ENCODE measurements at regions not wholly inside any gene's neighbourhood (a gene's known extent, or its start where the extent isn't known, plus 50 kb on each side); places are given as distances from the start of the nearest gene placed in this dataset.

GRCh38 chr9:29796291-29796952 lies 2223.1 kb upstream of the C9orf72 start:
- DNase-seq (ENCODE audit: low spot score in 2 of 2) (no peak), FAIRE-seq (no peak)

DNA sequence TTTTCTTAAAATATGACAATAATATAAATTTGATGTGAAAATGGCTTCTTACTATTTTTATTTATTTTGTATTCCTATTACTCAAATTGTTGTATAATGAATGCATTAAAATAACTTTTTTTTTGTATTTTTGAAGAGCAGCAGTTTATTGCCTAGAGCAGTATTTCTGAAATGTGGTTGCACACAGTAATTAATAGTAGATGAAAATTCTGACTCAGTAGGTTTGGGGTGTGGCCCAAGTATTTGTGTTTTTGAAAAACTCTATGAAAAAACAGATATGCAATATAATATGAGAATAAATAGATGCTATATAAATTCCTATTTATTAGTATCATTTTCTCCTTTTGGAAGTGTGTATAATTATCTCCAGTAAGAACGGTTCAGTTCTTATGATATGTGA lies 2225.3 kb upstream of the C9orf72 start:
- FAIRE-seq (peak; percentile 40), DNase-seq (ENCODE audit: low spot score in 2 of 2) (no peak)

GRCh38 chr9:29799227-29799626 lies 2225.9 kb upstream of the C9orf72 start:
- DNase-seq (ENCODE audit: low spot score in 2 of 2) (no peak), FAIRE-seq (no peak)

DNA sequence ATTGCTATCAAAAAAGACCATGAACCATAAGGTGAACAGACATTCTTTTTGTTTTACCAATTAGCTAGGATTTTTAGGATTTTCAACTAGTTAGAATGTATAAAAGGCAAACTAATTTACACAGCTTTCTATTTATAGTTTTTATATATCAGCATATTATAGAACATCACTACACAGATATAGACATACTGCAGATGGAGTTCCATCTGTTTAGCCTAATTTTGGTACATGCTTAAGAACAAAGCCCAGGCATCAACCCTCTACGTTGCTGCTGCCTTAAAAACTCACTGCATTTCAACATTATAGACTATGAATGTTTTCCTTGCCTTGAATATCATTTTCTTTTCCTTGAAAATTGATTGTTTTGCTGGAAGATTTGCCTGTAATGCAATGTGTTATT lies 2227.5 kb upstream of the C9orf72 start:
- FAIRE-seq, result no peak
- DNase-seq (ENCODE audit: low spot score in 2 of 2), result no peak

GRCh38 chr9:29802454-29802853 lies 2229.2 kb upstream of the C9orf72 start:
- FAIRE-seq (no peak), DNase-seq (ENCODE audit: low spot score in 2 of 2) (no peak)

DNA sequence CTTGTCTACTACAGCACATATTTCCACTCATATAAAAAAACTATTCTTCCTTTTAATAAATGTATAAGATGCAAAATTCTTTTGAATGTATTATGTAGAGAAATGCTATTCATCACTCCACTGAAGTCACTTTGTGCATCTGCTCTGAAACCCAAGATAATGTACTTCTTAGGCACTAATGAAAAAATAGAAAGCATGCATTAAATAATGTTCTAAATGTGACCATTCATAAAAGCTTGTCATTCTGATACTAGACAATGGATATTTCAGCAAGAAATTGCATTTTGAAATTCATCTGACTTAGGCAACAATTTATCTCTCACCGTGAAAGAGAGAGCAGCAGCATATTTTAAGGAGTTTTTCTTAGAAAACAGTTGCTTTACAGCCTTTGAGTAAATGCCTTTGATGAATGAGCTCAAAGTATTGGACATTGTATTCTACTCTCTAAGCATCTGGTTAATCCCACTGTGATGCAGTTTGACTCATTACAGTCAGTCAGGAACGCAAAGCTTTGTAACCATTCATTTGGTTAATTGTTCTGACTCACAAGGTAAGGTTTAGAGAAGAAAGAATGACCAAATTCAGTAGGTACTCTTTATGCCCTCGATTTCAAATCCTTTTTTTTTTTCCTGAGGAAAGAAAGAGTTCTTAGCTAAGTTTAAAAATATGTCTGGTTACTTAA lies 2233.8 kb upstream of the C9orf72 start:
- no peak for FAIRE-seq
- DNase-seq (ENCODE audit: low spot score in 2 of 2), result no peak

DNA sequence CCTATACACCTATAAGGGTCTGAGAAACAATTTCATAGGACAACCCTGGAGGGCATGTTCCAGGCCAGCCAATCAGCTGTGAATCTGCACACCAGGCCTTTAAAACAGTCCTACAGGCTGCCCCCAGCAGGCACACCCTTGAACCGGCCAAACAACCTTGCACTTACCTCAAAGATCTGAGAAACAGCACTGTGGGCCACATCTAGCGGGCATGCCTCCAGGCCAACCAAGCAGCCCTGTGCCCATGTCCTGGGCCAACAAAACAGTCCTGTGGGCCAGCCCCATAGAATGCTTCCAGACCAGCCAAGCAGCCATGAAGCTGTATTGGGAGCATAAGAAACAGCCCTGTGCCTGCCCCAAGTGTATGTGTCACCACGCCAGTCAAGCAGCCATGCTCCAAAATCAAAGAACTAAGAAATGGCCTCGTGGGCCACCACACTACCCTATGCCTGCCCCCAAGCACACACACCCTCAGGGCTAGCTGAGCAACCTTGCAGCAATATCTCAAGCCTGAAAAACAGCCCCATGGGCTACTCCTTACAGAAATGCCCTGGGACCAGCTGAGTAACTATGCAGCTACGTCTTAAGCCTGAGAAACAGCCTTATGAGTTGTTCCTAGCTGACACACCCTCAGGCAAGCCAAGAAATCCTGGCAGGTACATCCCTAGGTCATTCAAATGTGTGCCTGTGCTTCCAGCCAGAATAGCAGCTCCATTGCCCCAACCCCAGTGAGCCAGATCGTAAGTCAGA lies 2243.8 kb upstream of the C9orf72 start:
- FAIRE-seq (no peak), DNase-seq (ENCODE audit: low spot score in 2 of 2) (no peak)

DNA sequence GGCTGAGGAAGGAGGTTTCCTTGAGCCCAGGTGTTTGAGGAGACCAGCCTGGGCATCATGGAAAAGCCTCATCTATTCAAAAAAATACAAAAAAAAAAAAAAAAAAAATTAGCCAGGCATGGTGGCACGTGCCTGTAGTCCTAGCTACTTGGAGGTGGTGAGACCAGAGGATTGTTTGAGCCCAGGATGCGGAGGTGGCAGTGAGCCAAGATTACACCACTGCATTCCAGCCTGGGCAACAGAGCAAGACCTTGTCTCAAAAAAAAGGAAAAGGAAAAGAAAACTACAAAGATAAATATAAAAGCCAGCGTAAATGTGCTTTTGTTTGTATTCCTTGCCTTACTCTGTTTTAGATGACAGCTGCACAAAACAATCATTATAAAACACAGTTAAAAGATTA lies 2249.2 kb upstream of the C9orf72 start:
- FAIRE-seq (no peak), DNase-seq (ENCODE audit: low spot score in 2 of 2) (no peak)

GRCh38 chr9:29826421-29826820 lies 2253.1 kb upstream of the C9orf72 start:
- DNase-seq (ENCODE audit: low spot score in 2 of 2) (no peak), FAIRE-seq (no peak)

DNA sequence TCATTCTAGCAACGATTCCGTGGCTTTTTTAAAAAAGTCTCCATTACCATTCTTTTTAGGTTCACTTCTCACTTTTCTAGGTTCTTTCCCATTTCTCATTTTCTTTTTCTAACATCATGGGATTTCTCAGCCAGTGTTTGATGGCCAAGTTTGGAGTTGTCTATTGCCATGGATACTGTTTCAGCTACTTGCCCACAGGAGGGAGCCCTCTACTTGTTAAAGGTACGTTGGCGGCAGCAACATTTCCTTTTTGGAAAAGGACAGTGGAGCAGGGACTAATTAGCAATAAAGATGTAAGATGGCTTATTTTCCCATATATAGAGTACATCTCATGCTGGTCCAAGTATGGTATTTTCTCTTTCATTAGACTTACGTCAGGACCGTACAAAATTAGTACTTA lies 2257.5 kb upstream of the C9orf72 start:
- DNase-seq (ENCODE audit: low spot score in 2 of 2), result no peak
- FAIRE-seq, result no peak

- FAIRE-seq, result no peak
- DNase-seq (ENCODE audit: low spot score in 2 of 2), result no peak
These were observed 2265.3 kb upstream of the C9orf72 start for GRCh38 chr9:29838491-29839020.

DNA sequence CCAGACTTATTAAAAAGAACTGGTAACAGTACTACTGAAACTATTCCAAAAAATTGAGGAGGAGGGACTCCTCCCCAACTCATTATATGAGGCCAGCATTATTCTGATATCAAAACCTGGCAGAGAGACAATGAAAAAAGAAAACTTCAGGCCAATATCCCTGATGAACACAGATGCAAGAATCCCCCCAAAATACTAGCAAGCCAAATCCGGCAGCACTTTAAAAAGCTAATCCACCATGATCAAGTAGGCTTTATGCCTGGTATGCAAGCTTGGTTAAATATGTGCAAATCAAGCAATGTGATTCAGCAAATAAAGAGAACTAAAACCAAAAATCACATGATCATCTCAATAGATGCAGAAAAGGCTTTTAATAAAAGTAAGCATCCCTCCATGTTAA lies 2271.0 kb upstream of the C9orf72 start:
- DNase-seq (ENCODE audit: low spot score in 2 of 2) (no peak), FAIRE-seq (no peak)

DNA sequence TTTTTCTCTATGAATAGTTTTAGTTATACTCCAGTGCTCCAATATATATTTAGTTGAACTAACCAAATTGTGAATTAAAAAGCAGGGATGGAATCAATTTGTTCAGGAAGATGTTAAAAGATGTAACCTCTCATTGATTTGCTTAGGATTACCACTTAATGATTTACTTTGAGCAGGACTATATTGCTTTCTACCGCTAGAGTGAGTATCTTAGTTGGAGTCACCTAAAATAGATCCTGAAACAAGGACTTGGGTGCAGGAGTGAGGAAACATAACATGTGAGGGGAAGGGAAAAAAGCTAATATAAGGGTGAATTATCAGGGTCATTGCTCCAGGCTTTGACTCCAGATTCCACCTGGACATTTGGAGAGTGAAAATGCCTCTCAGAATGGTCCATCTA lies 2277.4 kb upstream of the C9orf72 start:
- FAIRE-seq (no peak), DNase-seq (ENCODE audit: low spot score in 2 of 2) (no peak)

DNA sequence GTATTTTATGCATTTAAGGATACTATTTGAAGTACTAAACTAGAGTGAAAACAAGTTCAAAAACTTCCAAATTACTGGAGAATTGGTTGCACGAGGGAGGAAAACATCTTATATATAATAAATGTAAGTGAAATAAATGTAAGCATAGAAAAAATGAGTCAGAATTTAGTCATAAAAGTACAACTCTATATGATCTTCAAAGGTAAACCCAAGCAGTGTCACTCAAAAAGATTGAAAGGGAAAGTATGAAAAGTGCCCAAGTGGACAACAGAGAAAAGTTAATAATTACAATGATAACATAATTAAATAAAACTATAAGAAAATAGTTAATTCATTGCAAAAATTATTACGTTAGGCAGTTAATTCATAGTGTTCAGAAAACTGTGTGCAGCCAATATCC lies 2288.5 kb upstream of the C9orf72 start:
- DNase-seq (ENCODE audit: low spot score in 2 of 2) (no peak), FAIRE-seq (no peak)

DNA sequence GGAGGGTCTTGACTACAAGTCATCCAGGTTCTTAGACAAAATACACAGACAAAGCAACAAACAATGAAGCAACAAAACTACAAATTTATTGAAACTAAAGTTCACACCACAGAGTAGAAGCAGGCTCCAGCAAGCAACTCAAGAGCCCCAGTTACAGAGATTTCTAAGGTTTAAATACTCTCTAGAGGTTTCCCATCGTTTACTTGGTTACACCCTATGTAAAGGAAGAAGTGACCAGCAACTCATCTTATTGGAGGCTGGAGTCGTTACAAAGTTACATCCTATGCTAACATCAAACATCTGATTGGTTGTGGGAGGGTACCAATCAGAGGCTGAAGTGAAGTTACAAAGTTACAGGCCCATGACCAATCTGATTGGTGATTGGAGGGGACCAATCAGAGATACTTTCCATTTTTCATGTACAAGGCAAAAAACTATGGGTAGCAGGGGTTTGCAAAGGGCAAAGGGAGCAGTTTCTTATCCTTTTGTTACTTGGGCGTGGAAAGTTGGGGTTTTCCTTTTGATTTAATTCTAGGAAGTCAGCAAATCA lies 2292.6 kb upstream of the C9orf72 start:
- FAIRE-seq (no peak), DNase-seq (ENCODE audit: low spot score in 2 of 2) (no peak)

DNA sequence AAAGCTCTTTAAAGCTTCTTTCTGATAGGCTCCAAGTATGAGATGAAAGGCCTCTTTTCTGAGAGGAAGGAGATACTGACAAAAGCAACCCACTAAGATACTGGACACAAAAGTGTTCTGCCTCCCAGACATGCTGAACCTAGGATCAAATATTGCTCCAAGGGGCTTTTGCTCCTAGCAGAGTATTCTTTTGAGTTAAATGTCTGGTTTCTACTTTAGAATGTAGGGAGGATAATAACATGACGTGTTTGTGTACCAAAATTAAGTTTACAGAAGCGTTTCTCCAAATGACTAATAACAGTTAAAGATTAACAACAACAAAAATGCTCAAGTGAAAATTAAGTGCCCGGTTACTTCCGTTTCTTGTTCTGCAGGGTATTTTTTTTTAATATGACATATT lies 2293.3 kb upstream of the C9orf72 start:
- DNase-seq (ENCODE audit: low spot score in 2 of 2), result no peak
- FAIRE-seq, result no peak

DNA sequence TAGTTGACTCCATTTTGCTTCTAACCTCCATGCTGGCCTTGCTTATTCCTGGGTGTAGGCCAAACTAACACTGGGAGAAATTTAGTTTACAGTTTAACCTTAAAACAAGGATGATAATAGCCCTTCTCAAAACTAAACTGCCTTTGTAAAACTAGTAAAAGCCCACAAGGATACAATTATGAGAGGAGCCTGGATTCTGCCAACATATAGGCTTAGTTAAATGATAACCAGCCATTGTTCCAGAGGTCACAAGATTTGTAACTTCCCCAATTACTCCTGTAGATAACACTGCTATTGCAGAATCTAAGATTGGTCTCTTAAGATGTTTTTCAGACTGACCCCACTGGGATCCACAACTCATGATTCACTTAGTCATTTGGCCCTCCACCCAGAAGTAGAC lies 2300.3 kb upstream of the C9orf72 start:
- no peak for DNase-seq (ENCODE audit: low spot score in 2 of 2)
- FAIRE-seq, result no peak

GRCh38 chr9:29875547-29875946 lies 2302.3 kb upstream of the C9orf72 start:
- FAIRE-seq, result no peak
- no peak for DNase-seq (ENCODE audit: low spot score in 2 of 2)

DNA sequence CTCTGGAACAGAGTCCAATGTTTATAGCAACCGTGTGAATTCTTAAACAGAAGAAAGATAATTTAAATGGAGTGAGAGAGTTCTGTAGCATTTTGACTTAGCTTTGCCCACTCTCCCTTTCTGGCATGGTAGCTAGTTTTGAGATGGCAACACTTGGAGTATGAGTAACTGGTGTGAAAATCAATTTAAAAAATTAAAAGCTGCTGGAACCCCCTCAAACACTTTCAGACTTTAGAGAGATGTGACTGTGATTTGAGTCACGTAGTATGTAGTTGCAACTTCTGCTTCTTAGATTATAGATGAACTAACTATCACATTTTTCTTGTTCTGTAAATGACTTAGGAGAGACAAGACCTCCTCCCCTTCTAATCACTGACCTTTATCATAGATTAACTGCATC lies 2309.5 kb upstream of the C9orf72 start:
- FAIRE-seq, result no peak
- DNase-seq (ENCODE audit: low spot score in 2 of 2), result no peak

DNA sequence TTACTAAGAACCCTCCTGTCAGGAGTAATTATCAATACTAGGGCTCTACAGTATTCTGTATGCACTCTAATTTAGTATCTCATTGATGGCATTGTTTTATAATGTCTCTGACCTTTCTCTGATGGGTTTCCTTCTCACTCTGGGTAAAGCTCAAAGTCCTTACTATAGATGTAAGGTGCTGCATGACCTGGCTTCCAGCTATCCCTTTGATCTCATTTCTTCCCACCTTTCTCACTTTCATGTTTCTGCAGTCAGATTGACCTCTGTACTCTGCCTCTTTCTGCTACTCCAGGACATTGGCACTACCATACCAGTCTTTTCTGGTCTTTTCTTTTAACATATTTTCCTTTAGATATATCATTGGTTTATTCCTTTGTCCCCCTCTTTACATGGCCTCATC lies 2332.8 kb upstream of the C9orf72 start:
- DNase-seq (ENCODE audit: low spot score in 2 of 2) (no peak), FAIRE-seq (no peak)

GRCh38 chr9:29928072-29928471 lies 2354.8 kb upstream of the C9orf72 start:
- no peak for DNase-seq (ENCODE audit: low spot score in 2 of 2)
- FAIRE-seq, result no peak

All from frontal cortex (tissue), 3 donors.